HCT116 (cell line): ENCODE measurements at regions not wholly inside any gene's neighbourhood (a gene's known extent, or its start where the extent isn't known, plus 50 kb on each side); places are given as distances from the start of the nearest gene placed in this dataset.

Experiments used
- ATAC-seq: fragments of 200-7000 bp; cut with Tn5 transposase; 2 replicates; pipeline ENCODE4 v1.9.1; 2020; ENCODE audit warnings: mild to moderate bottlenecking, moderate library complexity
- BruUV-seq: library from RNA; stranded (reverse); fragments of 400-500 nt; replicated peaks from 2 replicates; lab custom pipeline; 2021; lab: Mats Ljungman, UMichigan
- CTCF ChIA-PET: fragments of 300-600 bp; sonication (Branson Sonifier 250); formaldehyde crosslinking; loops from one replicate; lab custom pipeline; 2021; ENCODE audit warnings: antibody characterized with exemption; lab: Charles Lee
- POLR2A ChIA-PET: fragments of 300-600, 350-600 bp; sonication (Branson Sonifier 250); formaldehyde crosslinking; loops from one replicate; lab custom pipeline; 2021; ENCODE audit warnings: antibody characterized with exemption; lab: Charles Lee
- RAD21 ChIA-PET, 2 experiments: fragments of 300-600 bp; sonication (Branson Sonifier 250); formaldehyde crosslinking; loops; one replicate each; lab custom pipeline; 2023; ENCODE audit warnings: low total read pairs in 2 of 2; ENCODE audit not compliant: uncharacterized antibody in 2 of 2, unreplicated experiment in 2 of 2, low non-redundant PET in 1 of 2; lab: Charles Lee
- DNase-seq: peaks from one replicate; pipeline ENCODE4 v3.0.0-alpha.2; 2010; ENCODE audit warnings: low read depth, low spot score
- H2AFZ ChIP-seq: fragments of 200-600 bp; shearing (Covaris generic), sonication (generic); 2 replicates; pipeline ENCODE4 v1.6.1; 2017; ENCODE audit warnings: low read depth, mixed run types, mixed read lengths, antibody characterized with exemption, low read length; ENCODE audit not compliant: poor library complexity, severe bottlenecking
- H3K27ac ChIP-seq: 2 replicates; pipeline ENCODE4 v1.5.1; 2012; ENCODE audit warnings: low read depth, low read length
- H3K27me3 ChIP-seq: fragments of 200-600 bp; sonication (generic); 2 replicates; pipeline ENCODE4 v1.6.1; 2016; ENCODE audit warnings: mixed run types, low read length, mixed read lengths; ENCODE audit not compliant: insufficient read depth
- H3K36me3 ChIP-seq, 2 experiments: fragments of 200-500 bp in 1 of 2; fragments of 200-600 bp in 1 of 2; sonication (Bioruptor generic) in 1 of 2; sonication (generic) in 1 of 2; 2 replicates each; pipeline versions ENCODE4 v1.5.1 to v1.6.1; 2014 to 2016; ENCODE audit warnings: low read length in 2 of 2, inconsistent platforms in 1 of 2, mixed read lengths in 1 of 2, mixed run types in 1 of 2; ENCODE audit not compliant: insufficient read depth in 2 of 2, control insufficient read depth in 1 of 2
- H3K4me1 ChIP-seq, 2 experiments: fragments of 200-600 bp in 1 of 2; sonication (generic) in 1 of 2; 2 replicates each; pipeline versions ENCODE4 v1.5.1 to v1.6.1; 2012 to 2017; ENCODE audit warnings: low read length in 2 of 2, inconsistent platforms in 1 of 2, mild to moderate bottlenecking in 1 of 2, mixed read lengths in 1 of 2, mixed run types in 1 of 2, moderate library complexity in 1 of 2; ENCODE audit not compliant: insufficient read depth in 2 of 2, control insufficient read depth in 1 of 2
- H3K4me2 ChIP-seq: fragments of 200-600 bp; sonication (generic); 2 replicates; pipeline ENCODE4 v1.6.1; 2017; ENCODE audit warnings: mixed run types, low read length, mixed read lengths
- H3K4me3 ChIP-seq, 2 experiments: fragments of 200-600 bp in 1 of 2; sonication (generic) in 1 of 2; replicated peaks in 1 of 2; 2 replicates each; pipeline ENCODE4 v1.5.1; 2011 to 2016; ENCODE audit warnings: low read length in 2 of 2, control low read depth in 1 of 2, low read depth in 1 of 2, mild to moderate bottlenecking in 1 of 2, mixed read lengths in 1 of 2, mixed run types in 1 of 2
- H3K79me2 ChIP-seq: fragments of 200-600 bp; sonication (generic); 2 replicates; pipeline ENCODE4 v1.6.1; 2017; ENCODE audit warnings: mild to moderate bottlenecking, mixed run types, low read length, moderate library complexity, mixed read lengths; ENCODE audit not compliant: insufficient read depth
- H3K9ac ChIP-seq: fragments of 200-600 bp; sonication (generic); 2 replicates; pipeline ENCODE4 v1.6.1; 2016; ENCODE audit warnings: low read length, mixed read lengths
- H3K9me2 ChIP-seq: fragments of 200-600 bp; sonication (generic), shearing (Covaris generic); 2 replicates; pipeline ENCODE4 v1.6.1; 2017; ENCODE audit warnings: mixed run types, mild to moderate bottlenecking, moderate library complexity; ENCODE audit not compliant: insufficient read depth
- H3K9me3 ChIP-seq, 2 experiments: fragments of 200-500 bp in 1 of 2; fragments of 200-600 bp in 1 of 2; sonication (Bioruptor generic) in 1 of 2; sonication (generic) in 1 of 2; 2 replicates each; pipeline ENCODE4 v1.6.1; 2014 to 2017; ENCODE audit warnings: low read length in 2 of 2, mixed read lengths in 2 of 2, inconsistent platforms in 1 of 2, low read depth in 1 of 2, mild to moderate bottlenecking in 1 of 2, mixed run types in 1 of 2, moderate library complexity in 1 of 2; ENCODE audit not compliant: control insufficient read depth in 1 of 2, insufficient read depth in 1 of 2
- H4K20me1 ChIP-seq: fragments of 200-600 bp; sonication (generic), shearing (Covaris generic); 2 replicates; pipeline ENCODE4 v1.6.1; 2017; ENCODE audit warnings: mixed run types, mild to moderate bottlenecking, moderate library complexity; ENCODE audit not compliant: insufficient read depth
- CBX3 ChIP-seq: IDR thresholded peaks from 2 replicates; pipeline ENCODE4 v1.6.1; 2012; ENCODE audit warnings: low read depth
- EGR1 ChIP-seq: IDR thresholded peaks from 2 replicates; pipeline ENCODE4 v1.6.1; 2012; ENCODE audit warnings: low read depth
- ELF1 ChIP-seq: IDR thresholded peaks from 2 replicates; pipeline ENCODE4 v1.6.1; 2012; ENCODE audit warnings: low read depth, borderline replicate concordance
- EZH2 ChIP-seq: fragments of 200-600 bp; sonication (generic); IDR thresholded peaks from 2 replicates; pipeline ENCODE4 v1.6.1; 2017; ENCODE audit warnings: antibody characterized with exemption, mixed run types
- EZH2phosphoT487 ChIP-seq: fragments of 200-600 bp; IDR thresholded peaks from 2 replicates; pipeline ENCODE4 v1.6.1; 2018; ENCODE audit warnings: antibody characterized with exemption, borderline replicate concordance
- POLR2AphosphoS5 ChIP-seq: IDR thresholded peaks from 2 replicates; pipeline ENCODE4 v1.6.1; 2011; ENCODE audit warnings: mild to moderate bottlenecking, low read depth, low read length, moderate library complexity
- RAD21 ChIP-seq: IDR thresholded peaks from 2 replicates; pipeline ENCODE4 v1.6.1; 2012; ENCODE audit warnings: low read depth, mild to moderate bottlenecking
- SP1 ChIP-seq: IDR thresholded peaks from 2 replicates; pipeline ENCODE4 v1.6.1; 2012; ENCODE audit warnings: low read depth
- SRF ChIP-seq: IDR thresholded peaks from 2 replicates; pipeline ENCODE4 v1.6.1; 2012; ENCODE audit warnings: low read depth
- TCF7L2 ChIP-seq: IDR thresholded peaks from 2 replicates; pipeline ENCODE4 v1.7.0; 2011; ENCODE audit warnings: borderline replicate concordance, inconsistent platforms; ENCODE audit not compliant: insufficient read depth, insufficient read length; ENCODE audit errors: extremely low read depth
- YY1 ChIP-seq: IDR thresholded peaks from 2 replicates; pipeline ENCODE4 v1.6.1; 2011; ENCODE audit warnings: low read length, low read depth, moderate library complexity, mild to moderate bottlenecking; ENCODE audit not compliant: insufficient replicate concordance; ENCODE audit errors: extremely low read depth
- ZNF274 ChIP-seq: fragments of 200-500 bp; sonication (Bioruptor generic); IDR thresholded peaks from 2 replicates; pipeline ENCODE4 v1.6.1; 2014; ENCODE audit warnings: mild to moderate bottlenecking, low read depth, low read length, inconsistent platforms
- intact Hi-C: fragments of 100-400 bp; cut with micrococcal nuclease; formaldehyde crosslinking; loops from 2 replicates; pipeline ENCODE4 v1.10.0; 2022
- TF ChIP-seq, protein P1 (sequence below): IDR thresholded peaks from 2 replicates; pipeline ENCODE4 v1.6.1; 2012; ENCODE audit warnings: low read depth
- TF ChIP-seq, protein P2 (sequence below): IDR thresholded peaks from 2 replicates; pipeline ENCODE4 v1.6.1; 2011; ENCODE audit warnings: mild to moderate bottlenecking, low read length, moderate library complexity; ENCODE audit not compliant: insufficient replicate concordance; ENCODE audit errors: extremely low read depth
- TF ChIP-seq, protein P3 (sequence below): IDR thresholded peaks from 2 replicates; pipeline ENCODE4 v1.6.1; 2012

DNA sequence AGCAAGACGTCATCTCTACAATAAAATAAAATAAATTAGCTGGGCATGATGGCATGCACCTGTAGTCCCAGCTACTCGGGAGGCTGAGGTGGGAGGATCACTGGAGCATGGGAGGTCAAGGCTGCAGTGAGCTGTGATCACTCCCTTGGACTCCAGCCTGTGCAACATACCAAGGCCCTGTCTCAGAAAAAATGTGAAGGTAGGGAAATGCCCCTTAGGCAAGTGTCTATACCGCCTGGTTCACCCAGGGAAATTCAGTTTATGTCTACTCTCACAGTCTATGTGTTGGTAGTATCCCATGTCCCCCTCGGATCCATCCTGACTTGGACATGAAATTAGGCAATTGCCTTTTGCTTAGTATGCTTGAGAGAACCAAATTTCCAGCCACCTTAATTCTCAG, 88.4 kb upstream of the TMEM132C start:
- Histone ChIP-seq H4K20me1 (no peaks in the 10 kb centered on the region), H3K36me3 (no peaks in the 10 kb centered on the region), H3K4me2 (no peak overlapping the region), H3K4me3 (no peak overlapping the region), H3K9ac (no peak overlapping the region), H3K79me2 (no peaks in the 10 kb centered on the region), H2AFZ (no peak overlapping the region)
- RAD21 ChIA-PET, result no interaction called here
- no TSS peak for BruUV-seq
- TF ChIP-seq TCF7L2 (no peak), EZH2 (no peak), SRF (no peak), RAD21 (no peak), SP1 (no peak), ZNF274 (no peak), EZH2phosphoT487 (no peak), CBX3 (no peak), EGR1 (no peak), POLR2AphosphoS5 (no peak), ELF1 (no peak), YY1 (no peak)
- TF ChIP-seq, protein P1, sequence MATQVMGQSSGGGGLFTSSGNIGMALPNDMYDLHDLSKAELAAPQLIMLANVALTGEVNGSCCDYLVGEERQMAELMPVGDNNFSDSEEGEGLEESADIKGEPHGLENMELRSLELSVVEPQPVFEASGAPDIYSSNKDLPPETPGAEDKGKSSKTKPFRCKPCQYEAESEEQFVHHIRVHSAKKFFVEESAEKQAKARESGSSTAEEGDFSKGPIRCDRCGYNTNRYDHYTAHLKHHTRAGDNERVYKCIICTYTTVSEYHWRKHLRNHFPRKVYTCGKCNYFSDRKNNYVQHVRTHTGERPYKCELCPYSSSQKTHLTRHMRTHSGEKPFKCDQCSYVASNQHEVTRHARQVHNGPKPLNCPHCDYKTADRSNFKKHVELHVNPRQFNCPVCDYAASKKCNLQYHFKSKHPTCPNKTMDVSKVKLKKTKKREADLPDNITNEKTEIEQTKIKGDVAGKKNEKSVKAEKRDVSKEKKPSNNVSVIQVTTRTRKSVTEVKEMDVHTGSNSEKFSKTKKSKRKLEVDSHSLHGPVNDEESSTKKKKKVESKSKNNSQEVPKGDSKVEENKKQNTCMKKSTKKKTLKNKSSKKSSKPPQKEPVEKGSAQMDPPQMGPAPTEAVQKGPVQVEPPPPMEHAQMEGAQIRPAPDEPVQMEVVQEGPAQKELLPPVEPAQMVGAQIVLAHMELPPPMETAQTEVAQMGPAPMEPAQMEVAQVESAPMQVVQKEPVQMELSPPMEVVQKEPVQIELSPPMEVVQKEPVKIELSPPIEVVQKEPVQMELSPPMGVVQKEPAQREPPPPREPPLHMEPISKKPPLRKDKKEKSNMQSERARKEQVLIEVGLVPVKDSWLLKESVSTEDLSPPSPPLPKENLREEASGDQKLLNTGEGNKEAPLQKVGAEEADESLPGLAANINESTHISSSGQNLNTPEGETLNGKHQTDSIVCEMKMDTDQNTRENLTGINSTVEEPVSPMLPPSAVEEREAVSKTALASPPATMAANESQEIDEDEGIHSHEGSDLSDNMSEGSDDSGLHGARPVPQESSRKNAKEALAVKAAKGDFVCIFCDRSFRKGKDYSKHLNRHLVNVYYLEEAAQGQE, result no peak
- TF ChIP-seq, protein P2, sequence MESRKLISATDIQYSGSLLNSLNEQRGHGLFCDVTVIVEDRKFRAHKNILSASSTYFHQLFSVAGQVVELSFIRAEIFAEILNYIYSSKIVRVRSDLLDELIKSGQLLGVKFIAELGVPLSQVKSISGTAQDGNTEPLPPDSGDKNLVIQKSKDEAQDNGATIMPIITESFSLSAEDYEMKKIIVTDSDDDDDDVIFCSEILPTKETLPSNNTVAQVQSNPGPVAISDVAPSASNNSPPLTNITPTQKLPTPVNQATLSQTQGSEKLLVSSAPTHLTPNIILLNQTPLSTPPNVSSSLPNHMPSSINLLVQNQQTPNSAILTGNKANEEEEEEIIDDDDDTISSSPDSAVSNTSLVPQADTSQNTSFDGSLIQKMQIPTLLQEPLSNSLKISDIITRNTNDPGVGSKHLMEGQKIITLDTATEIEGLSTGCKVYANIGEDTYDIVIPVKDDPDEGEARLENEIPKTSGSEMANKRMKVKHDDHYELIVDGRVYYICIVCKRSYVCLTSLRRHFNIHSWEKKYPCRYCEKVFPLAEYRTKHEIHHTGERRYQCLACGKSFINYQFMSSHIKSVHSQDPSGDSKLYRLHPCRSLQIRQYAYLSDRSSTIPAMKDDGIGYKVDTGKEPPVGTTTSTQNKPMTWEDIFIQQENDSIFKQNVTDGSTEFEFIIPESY, result no peak
- TF ChIP-seq, protein P3, sequence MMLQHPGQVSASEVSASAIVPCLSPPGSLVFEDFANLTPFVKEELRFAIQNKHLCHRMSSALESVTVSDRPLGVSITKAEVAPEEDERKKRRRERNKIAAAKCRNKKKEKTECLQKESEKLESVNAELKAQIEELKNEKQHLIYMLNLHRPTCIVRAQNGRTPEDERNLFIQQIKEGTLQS, result no peak
- TF ChIP-seq, all 23 proteins: peak for 0
- H3K9me3 ChIP-seq, result peaks cover 3 to 22% of the 10 kb centered on the region in 2 experiments; a peak in 2 of 4 replicates
- no peak for ATAC-seq
- H3K4me1 ChIP-seq, result no peaks in the 10 kb centered on the region
- no peak overlapping the region for H3K27ac ChIP-seq
- ChIA-PET CTCF (no interaction called here), POLR2A (no interaction called here)
- intact Hi-C loops, result no loop called here
- H3K9me2 ChIP-seq, result no peaks in the 10 kb centered on the region
- no peaks in the 10 kb centered on the region for H3K27me3 ChIP-seq
- DNase-seq, result no peak
